HG03558 (cell line): ENCODE measurements at regions not wholly inside any gene's neighbourhood (a gene's known extent, or its start where the extent isn't known, plus 50 kb on each side); places are given as distances from the start of the nearest gene placed in this dataset.

Experiments
- ATAC-seq: cut with Tn5 transposase; IDR thresholded peaks from one replicate; pipeline ENCODE4 v1.9.1; 2021; ENCODE audit warnings: moderate number of reproducible peaks; ENCODE audit not compliant: unreplicated experiment; ENCODE audit errors: extremely low read depth

GRCh38 chr6:156175971-156176421 is 601.2 kb upstream of the ARID1B start:
- no peak for ATAC-seq

- ATAC-seq, result no peak
Measured at GRCh38 chr6:156175433-156175832, 601.7 kb upstream of the ARID1B start.

DNA sequence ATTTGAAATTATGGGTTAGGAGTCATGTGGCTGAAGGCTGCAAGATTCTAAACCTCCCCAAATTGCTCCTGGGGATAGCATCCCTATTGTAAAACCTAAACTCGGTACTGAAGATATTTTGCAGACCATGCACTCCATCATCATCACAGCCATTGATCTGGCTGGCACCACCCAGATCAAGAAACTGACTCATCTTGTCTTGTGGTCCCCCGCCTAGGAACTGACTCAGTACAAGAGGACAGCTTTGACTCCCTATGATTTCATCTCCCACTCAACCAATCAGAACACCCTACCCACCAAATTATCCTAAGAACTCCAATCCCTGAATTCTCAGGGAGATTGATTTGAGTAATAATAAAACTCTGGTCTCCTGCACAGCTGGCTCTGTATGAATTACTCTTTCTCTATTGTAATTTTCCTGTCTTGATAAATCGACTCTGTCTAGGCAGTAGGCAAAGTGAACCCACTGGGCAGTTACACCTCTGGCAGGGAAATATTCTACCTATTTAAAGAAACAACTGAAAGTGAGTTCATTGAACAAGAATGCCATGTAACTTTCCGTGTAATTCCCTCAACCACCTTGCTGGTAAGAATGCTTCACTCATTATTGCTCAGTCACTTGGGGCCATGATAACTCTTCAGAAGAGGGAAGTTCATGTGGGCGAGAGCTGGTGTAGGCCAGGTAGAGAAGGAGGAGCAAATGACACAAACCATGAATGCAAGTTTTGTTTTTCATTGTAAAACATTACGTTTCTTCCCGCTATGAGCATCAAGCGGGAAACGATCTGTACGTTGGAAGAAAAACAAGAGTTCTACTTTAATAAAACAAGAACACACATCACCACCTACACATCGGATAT is 602.9 kb upstream of the ARID1B start:
- no peak for ATAC-seq

DNA sequence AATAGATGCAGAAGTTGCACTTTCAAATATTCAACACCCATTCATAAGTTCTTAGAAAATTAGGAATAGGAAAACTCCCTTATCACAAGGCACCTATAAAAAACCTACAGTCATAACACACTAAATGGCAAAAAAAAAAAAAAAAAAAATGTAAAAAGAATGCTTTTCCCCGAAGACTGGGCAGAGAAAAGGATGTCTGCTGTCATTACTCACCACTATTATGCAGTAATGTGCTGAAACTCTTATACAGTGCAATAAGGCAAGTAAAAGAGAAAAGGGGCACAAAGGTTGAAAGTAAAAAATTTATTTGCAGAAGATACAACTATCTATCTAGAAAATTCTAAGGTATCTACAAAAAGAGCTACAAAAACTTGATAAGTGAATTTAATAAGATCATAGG is 607.8 kb upstream of the ARID1B start:
- no peak for ATAC-seq

GRCh38 chr6:156167625-156168071 is 609.5 kb upstream of the ARID1B start:
- ATAC-seq, result no peak

GRCh38 chr6:156167016-156167624 is 610.1 kb upstream of the ARID1B start:
- ATAC-seq, result no peak

DNA sequence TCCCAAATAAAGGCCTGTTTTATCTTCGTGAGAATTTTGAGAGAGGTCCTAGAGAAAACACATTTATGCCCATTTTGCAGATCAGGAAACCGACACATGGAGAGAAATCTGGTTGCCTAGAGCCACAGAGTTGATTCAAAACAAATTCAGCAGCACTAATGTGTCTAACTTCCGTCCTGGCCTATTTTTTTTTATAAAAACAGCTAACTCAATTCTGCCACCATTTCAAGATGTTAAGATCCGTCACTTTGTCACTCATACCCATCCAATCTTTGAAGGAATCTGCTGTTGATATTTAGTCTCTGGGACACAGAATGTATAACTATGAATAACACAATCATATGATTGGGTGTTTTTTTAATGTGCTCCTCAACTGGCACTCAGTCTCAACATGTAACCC is 611.1 kb upstream of the ARID1B start:
- no peak for ATAC-seq

DNA sequence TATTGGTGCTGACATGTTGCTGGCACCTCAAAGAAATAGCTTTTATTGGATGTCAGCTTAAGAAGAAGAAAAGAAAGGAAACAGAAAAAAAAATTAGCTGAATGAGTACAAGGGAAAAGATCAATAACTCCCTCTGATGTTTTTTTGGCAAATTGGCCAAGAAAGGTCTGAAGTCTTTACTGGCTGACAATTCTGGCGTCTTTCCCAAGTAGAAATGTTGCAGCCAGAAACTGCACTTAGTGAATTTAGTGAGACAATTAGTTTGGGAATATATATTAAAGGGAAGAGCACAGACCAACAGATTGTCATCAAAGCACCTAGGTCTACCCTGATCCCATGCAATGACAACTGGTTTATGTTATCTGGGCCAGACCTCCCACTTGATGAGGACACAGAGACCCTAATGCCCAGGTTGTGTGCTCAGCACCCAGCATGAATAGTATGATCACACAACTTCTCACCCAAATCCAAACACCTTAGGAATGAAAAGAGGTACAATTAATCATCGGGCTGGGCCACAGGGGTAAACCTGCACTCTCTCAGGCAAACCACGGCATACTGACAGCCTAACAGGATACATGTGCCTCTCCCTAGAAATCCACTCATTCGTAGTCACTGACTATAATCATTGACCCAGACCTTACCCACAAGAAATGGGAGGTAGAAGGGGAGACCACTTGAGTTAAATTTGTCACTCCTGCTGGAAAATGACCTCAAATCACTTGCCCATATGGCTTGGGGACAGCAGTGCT is 612.3 kb upstream of the ARID1B start:
- ATAC-seq, result no peak

- no peak for ATAC-seq
Measured at GRCh38 chr6:156163311-156163710, 613.9 kb upstream of the ARID1B start.

DNA sequence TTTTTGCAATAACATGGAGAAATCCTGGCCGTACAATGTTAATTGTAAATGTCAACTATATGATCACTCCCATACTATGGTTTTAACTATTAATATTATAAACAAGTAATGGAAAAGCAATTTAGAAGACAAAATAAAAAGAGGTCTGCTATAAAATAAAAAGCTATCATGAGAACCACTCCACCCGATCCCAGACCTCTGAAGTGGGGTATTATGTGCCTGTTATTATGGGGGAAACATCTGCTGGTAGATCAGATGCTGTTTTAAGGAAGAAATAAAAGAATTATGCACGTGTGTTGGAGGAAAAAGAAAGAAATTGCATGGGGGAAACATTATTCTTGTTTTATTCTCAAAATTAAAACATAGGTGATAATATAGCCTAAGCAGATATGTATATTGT is 615.7 kb upstream of the ARID1B start:
- ATAC-seq, result no peak

DNA sequence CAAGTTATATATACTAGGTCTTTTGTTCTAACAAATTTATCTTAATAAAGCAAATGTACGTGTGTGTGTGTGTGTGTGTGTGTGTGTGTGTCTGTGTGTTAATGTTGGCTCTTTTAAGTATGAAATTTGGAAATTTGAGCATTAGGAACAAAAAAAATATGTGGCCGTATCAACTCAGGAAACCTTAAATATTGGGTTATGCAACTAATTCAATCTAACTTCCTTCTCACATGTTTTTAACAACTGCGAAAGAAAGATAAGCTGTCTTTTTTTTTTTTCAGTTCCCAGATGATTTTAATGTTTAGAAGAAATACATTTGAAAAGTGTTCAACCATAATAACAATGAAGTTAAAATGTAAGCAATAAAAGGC is 616.4 kb upstream of the ARID1B start:
- no peak for ATAC-seq

DNA sequence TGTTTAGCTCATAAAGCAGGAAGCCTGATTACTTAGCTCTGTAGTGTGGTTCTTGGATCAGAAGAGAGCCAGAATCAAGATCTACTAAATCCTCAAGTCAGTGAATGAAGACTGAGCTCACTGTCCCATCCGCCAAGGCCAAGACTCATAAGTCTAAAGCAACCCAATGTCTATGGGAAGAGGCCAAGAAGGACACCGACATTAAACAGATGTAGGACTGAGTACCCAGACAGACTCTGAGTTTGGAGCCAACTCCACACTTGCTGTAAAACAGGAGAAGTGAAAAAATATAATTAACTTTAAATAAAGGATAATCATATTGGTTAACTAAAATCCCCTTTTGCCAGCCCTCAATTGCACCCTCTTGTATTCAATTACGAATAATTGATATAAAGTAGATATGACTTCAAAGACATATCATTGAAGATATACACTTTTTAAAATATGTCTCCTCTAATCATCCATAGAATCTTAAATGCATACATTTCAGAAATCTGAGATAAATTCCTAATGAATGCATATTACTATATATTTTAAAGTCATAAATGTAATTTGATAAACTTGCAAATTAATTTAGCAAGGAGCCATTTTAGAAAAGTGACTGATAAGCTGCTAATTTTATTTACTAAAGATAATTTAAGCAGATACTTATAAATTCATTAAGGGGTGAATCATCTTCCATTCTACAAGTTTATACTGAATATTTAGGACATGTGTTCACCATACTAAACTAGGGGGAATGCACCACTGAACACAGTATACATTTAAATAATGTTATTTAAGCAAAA is 617.0 kb upstream of the ARID1B start:
- no peak for ATAC-seq

GRCh38 chr6:156154896-156155295 is 622.3 kb upstream of the ARID1B start:
- ATAC-seq, result no peak

DNA sequence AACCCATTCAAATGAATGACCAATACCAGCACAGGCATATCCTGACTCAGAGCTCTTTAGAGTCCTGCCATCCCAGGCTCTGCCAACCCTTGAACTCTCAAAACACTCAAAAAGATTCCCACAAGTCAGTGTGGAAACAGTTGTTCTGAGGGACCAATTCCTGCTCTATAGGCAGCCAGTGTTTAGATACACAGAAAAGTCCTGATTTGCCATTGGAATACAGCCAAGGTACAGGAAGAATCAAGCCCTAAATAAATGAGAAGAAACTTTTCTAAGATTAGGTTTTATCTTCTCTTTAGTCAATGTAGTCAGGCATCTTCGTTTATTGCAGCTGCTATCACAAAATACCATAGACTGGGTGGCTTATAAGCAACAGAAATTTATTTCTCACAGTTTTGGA is 626.8 kb upstream of the ARID1B start:
- ATAC-seq, result no peak

- ATAC-seq, result no peak
Measured at GRCh38 chr6:156146891-156147290, 630.3 kb upstream of the ARID1B start.

- ATAC-seq, result peak; percentile 99
Measured at GRCh38 chr6:156131221-156131903, 645.8 kb upstream of the ARID1B start.

GRCh38 chr6:156126535-156126934 is 650.6 kb upstream of the ARID1B start:
- no peak for ATAC-seq

GRCh38 chr6:156125844-156126243 is 651.3 kb upstream of the ARID1B start:
- no peak for ATAC-seq

- no peak for ATAC-seq
Measured at GRCh38 chr6:156123731-156124130, 653.4 kb upstream of the ARID1B start.

DNA sequence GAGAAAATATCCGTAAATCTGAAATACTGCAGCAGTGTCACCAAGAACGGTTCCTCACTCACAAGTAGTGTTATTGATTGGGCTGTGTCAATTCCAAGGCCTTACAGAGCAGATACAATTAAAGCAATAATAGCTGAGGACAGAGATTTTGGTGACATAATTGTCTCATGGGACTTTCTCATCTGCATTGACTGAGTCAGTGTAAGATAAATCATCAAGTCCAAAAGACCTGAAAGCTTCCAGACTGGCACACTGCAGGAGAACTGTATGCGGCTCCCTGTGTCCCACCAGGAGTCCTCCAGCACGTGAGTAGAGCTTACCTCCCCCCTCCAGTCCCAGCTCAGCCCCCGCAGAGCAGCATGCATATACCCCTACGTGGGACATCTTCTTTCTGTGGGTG is 655.2 kb upstream of the ARID1B start:
- no peak for ATAC-seq
